ENCODE measurements at regions not wholly inside any gene's neighbourhood (a gene's known extent, or its start where the extent isn't known, plus 50 kb on each side); places are given as distances from the start of the nearest gene placed in this dataset.
"Not testable (repeated sequence)": the region's sequence is repeated elsewhere in the genome, so short reads cannot be mapped to it uniquely, and the experiment has no call there.

DNA sequence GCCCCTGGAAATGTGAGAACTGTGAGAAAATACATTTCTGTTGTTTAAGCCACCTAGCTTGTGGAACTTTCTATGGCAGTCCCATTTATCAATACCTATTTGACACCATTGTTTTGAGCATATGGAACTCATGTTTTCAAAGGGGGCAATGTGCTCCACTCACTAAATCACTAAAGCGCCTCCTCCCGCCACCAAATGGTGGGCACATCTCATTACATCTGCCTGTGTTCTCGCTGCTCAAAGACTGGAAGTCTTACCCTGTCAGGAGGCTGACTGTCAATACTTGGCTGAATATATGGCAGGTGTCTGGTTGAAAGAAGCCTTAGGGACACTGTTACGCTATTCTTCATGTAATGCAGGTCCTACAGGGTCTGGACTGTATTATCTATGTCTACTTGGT is 767.7 kb downstream of the TSN start:
- no peak for DNase-seq

DNA sequence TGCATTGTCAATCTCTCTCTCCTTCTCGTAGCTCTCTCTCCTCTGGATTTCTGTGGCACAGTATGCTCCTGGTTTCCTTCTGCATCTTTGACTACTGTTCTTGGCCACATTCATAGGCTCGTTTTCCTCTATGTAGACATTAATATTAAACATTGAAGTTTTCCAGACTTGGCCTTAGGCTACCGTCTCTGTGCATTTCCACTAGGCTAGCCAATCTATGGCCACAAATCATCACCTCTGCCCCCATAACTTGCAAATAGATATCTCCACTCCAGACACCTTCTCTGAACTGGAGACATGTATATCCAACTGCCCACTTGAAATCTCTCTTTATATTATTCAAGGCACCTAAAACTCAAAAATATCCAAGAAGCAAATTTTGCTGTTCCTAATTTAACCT is 768.5 kb downstream of the TSN start:
- DNase-seq = no peak

DNA sequence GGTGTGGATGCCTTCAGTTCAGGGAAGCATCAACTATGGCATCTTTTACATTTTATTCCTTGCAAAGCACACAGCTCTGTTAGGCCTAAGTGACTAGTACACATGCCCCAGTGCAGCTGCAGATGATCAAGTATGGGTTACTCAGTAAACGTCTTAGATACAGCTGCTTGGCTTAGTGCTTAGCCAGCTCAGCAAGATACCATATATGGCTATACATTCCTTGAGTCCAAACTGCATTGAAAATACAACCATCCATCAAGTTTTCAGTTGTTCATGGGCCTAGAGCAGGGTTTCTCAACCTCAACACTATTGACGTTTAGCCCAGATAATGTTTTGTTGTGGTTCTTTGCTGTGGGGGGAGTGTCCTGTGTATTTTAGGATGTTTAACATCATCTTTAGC is 769.9 kb downstream of the TSN start:
- no peak for DNase-seq

DNA sequence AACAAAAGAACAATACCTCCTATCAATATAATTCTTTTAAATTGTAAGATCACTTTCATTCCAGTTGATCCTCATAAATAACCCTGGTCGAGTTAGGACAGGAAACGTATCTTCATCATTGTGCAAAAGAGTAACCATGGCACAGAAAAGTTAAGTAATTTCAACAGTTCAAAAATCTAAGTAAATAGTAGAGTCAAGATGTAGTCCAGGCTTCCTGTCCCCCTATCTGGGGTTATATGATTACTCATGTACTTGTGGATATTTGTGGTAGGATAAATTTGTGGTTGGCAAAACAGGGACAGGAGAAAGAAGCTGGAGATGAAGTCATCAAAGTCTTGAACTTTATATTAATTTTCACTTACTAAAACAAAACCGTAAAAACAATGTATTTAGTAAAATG is 772.6 kb downstream of the TSN start:
- DNase-seq = no peak

GRCh38 chr2:122528958-122529705 is 773.7 kb downstream of the TSN start:
- no peak for DNase-seq

GRCh38 chr2:122530814-122531213 is 775.4 kb downstream of the TSN start:
- DNase-seq = no peak

DNA sequence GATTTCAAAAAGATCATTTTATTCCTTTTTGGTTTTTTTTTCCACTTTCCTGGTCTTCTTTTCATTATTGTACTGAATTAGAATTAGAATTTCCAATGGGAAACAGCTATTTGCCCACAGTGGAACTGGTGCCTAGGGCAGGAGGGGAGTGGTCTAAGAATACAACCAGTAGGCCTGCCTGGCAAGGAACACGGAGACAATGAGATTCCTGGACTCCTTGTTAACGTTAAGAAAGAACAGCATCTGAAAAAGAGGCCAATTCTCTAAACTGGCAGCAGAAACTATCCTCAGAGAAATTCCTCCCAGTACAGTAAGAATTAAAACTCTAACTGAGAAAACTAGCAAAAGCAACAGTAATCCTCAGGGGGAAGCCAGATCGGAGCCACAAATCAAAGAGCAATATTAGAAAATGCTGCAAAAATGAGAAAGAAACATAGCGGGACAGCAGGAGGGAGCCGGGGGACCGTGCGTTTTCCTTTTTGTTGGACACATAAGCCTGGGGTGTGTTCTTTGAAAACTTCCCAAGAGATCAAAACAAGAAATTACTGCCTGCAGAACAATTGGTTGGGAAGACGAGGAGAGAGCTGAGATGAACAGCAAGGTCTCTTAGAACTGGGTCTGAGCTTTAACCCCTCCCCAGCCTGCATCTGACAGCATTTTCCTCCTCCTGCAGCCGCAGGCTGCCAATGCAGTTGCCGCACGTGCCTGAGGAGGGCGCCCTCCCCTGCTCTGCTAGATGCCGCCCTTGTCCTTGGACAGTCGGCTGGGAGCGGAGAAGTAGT is 776.0 kb downstream of the TSN start:
- DNase-seq = no peak

- no peak for DNase-seq
Measured at GRCh38 chr2:122532072-122532344, 776.6 kb downstream of the TSN start.

DNA sequence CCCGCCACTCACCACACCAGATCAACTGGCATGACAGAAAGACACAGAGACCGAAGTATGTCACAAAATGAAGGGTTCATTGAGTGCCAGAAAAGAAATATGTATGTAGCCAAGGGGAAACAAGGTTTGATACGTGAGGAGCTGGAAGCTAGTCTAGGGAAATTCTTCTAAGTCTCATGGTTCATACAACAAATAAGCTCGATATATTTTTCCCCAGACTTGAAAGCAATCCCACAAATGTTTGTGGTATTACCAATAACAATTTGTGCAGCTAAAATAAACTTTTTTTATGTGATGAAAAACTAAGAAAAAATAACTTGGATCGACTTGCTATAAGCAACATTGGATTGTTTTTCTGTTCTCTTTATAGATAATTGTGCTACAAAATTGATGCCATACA is 777.0 kb downstream of the TSN start:
- no peak for DNase-seq

DNA sequence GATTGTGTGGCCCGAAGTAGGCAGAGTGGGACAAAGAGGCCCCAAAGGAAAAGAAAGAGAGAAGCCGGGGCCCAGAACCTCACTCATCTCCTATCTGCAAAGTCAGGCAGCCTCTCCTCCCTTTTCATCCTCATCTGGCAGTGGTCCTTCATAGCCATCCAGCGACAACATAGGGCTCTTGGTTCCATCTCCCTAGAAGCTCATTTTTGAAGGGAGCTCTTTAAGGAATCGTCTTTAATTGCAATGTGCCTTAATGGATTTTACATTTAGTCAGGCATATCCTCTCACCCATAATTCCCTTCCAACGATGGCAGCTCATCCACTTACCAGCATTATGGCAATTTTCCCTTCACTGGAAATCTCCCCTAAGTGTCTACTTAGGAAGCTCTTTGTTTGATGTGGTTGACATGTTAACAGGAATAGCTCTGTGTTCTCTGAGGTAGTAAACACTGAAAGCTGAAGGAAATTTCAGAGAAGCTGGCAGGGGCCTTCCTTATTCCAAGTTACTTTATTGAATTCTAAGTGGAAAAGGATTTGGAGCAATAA is 780.6 kb downstream of the TSN start:
- DNase-seq = no peak

DNA sequence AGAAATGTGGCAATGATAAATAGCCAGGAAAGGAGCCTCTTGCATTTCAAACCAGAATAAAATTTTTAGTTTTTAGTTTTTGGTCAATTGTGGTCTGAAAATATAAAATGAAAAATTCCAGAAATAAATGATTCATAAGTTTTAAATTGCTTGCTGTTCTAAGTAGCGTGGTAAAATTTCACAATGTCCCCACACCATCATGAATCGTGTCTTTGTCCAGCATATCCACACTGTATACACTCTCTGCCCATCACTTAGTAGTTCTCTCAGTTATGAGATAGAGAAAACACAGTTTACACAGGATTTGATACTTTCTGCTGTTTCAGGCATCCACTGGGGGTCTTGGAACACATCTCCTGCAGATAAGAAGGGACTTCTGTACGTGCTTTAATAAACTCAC is 783.9 kb downstream of the TSN start:
- DNase-seq = no peak

DNA sequence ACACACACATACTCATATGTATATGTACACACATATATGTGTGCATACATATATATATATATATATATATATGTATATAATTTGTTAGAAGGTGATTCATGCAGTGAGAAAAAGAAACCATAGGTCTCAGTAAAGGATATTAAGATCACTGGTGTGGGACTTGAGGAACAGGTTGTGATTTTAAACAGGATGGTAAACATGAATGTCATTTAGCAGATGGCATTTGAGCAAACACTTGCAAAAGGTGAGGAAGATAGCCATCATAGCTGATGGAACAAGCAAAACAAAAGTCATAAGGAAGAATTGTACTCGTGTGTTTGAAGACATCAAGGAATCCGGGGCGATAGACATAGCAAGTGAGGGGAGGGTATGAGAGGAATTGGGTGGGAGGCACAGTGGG is 784.5 kb downstream of the TSN start:
- no peak for DNase-seq

DNA sequence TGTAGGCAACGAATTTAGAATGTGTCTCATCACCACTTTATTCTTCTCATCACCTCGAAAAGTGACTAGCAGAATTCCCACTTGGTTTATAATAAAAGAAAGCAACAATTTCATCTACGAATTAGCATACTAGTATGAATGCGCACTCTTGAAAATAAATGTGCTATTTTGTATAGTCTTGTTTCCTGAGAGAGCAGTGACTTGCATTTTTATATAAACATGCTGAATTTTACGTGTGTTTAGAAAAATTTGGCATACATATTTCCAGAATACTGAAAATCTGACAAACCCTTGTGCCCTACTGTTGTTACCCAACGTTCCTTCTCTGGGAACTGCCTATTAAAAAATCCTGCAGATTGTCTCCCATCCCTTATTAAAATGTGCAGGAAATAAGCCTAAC is 786.8 kb downstream of the TSN start:
- DNase-seq = no peak

- no peak for DNase-seq
Measured at GRCh38 chr2:122542646-122543045, 787.2 kb downstream of the TSN start.

DNA sequence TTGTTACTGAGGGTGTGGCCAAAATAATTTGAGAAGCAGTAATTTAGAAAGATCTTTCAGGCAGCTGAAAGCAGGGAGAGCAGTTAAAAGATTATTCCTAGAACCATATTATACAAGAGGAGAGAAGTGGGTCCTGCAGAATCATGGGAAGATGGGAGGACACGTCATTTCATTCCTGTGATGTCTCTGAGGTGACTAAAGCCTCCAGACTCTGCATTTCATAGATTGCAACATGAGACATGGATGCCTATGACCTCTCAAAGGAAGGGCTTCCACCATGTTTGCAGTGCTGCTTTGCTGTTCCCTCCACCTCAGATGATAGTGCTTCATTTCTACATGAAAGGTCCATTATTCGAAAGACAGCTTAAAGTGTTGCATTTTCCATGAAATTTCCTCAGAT is 788.4 kb downstream of the TSN start:
- no peak for DNase-seq

DNA sequence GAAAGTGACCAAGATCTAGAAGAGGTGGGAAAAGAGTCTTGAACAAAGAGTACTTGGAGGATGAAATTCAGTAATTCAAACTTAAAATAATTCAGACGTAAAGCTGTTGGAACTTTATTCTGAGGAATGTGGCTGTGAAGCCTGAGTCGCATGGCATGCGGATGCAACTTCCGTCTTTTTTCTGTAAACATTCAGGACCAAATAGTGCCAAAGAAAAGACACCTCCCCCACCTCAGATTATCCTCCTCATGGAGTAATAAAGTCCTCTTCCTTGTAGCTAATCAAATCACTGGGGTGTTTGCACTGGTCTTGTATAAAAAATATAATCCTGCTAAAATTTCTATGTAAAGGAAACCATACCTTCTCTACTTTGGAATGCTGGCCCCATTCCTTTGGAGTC is 790.4 kb downstream of the TSN start:
- no peak for DNase-seq

DNA sequence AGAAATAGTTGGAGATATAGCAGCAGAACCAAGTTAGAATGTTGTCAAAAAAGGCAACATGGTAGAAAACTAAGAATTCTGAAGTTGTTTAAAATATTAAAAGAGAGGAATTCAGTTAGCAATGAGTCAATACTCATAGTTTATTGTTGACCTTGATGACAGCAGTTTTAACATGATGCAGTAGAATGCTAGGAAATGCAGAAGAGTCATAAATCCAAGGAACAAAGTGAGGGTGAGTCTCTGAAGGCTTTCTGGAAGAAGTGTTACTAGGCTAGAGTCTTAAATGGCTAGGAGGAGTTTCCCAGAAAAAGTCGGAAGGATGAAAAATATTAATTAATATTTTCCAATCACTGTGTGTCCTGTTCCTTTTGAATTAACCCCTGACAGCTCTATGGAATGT is 807.3 kb downstream of the TSN start:
- no peak for DNase-seq

- no peak for DNase-seq
Measured at GRCh38 chr2:122563781-122564180, 808.3 kb downstream of the TSN start.

GRCh38 chr2:122564843-122565242 is 809.4 kb downstream of the TSN start:
- DNase-seq = no peak

GRCh38 chr2:122565364-122565763 is 809.9 kb downstream of the TSN start:
- DNase-seq = no peak

- no peak for DNase-seq
Measured at GRCh38 chr2:122570641-122571040, 815.2 kb downstream of the TSN start.

DNA sequence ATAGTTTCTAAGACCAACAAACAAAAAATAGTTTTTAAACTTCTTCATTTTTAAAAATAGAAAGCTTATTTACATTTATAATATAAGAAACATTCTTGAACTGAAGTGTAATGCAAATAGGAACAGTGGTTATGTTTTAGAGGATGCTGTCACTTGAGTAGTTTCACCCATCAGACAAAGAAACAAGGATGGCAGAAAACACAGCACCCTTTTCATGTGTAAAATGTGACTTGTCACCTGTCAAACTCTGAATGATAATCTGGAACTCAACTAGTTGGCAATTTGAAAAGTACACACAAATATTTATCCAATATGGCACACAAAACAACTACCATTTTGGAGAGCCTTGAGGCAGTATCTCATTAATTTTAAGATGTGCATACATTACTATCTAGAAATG is 816.0 kb downstream of the TSN start:
- DNase-seq = not testable (repeated sequence)

GRCh38 chr2:122575076-122575475 is 819.6 kb downstream of the TSN start:
- no peak for DNase-seq

DNA sequence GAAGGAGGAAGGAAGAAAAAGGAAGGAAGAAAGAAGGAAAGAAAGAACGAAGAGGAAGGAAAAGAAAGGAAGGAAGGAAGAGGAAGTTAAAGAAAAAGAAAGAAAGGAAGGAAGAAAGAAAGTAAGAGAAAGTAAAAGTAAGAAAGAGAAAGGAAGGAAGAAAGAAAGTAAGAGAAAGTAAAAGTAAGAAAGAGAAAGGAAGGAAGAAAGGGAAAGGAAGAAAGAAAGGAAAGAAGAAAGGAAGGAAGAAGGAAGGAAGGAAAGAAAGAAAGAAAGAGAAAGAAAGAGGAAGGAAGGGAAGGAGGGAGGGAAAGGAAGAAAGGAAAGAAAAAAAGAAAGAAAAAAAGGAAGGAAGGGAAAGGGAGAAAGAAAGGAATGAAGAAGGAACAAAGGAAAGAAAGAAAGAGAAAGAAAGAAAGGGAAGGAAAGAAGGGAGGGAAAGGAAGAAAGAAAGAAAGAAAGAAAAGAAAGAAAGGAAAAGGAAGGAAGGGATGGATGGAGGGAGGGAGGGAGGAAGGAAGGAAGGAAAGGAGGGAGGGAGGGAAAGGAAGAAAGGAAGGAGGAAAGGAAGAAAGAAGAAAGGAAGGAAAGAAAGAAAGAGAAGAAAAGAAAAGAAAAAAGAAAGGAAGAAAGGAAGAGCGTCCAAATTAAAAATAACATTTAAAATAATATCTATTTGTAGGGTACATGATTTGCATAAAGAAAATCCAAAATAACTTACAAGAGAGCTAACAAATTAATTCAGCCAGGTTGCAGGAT is 827.9 kb downstream of the TSN start:
- DNase-seq = no peak

All from NCI-H146 (cell line).